ENCODE measurements at regions not wholly inside any gene's neighbourhood (a gene's known extent, or its start where the extent isn't known, plus 50 kb on each side); places are given as distances from the start of the nearest gene placed in this dataset.

DNA sequence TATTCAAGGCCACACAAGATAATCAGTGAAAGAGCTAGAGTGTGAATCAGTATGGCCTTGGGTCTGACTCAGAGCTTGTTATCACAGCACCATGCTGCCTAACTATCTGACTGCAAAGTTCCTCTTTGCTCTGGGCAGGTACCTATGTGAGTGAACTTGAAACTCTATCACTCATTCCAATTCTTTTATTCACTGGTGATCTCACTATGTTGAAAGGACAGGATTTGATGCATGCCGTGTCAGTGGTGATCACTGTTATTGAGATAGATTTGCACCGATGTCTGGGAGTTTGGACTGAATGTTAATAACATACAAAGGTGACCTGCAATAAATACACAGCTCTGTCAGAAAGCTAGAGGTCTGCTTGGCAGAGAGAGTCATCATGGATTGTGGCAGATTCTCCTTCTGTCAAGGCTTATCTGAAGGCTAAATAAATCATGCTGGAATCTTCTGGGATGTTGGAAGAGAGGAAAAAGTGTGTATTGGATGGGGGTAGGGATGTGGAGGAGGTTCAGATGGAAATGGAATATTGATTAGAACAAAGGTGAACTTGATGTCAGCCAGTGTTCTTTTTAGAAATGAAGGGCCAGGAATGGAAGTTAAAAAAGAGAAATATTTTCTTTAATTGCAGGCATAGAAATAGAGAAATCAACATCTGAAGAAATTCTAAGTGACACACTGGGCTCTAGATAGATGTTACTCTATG is 91.8 kb upstream of the TNC start:
- no peak for DNase-seq (ENCODE audit: low read depth)

DNA sequence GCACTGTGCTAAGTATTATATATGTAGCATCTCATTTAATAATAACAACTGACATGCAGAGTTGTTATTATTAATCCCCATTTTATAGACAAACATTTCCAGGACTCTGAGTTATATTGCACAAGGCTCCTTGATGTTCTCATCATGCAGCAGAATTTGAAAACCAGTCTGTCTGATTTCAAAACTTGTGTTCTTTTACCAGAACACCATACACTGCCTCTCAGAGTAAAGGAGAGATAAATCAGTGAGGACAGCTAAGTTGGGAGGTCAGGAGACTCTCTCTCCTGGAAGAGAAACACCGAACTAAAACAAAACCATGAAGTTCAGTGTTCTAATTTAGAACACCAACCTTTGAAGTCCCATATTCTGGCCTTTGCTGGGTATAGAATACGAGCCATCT is 92.7 kb upstream of the TNC start:
- no peak for DNase-seq (ENCODE audit: low read depth)

DNA sequence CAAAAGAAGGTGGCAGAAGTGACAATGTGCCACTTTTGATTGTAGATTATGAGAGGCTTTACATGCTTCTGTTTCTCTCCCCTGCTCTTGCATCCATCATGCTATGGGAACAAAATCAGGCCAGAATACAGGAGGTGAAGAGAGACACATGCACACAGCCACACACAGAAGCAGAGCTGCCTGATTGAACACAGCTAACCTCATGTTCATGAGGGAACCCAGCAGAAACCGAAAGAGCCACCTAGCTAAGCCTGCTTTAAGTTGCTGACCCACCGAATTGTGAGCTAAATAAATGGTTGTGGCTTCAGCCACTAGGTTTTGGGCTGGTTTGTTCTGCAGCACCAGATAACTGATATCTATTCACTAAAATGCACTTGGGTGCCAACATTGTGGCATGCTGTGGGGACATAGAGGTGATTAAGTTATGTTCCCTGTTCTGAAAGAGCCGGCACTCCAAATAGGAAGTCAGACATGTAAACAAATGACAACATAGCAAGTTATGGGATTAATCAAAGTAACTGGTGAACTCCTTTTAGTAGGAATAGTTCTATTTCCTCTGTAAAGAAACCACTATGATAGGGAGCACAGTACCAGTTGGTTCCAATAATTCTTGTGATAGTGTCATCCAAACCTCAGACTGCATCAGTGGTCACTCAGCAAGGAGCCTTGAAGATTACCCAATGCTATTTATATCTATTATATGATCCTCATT is 93.6 kb upstream of the TNC start:
- no peak for DNase-seq (ENCODE audit: low read depth)

DNA sequence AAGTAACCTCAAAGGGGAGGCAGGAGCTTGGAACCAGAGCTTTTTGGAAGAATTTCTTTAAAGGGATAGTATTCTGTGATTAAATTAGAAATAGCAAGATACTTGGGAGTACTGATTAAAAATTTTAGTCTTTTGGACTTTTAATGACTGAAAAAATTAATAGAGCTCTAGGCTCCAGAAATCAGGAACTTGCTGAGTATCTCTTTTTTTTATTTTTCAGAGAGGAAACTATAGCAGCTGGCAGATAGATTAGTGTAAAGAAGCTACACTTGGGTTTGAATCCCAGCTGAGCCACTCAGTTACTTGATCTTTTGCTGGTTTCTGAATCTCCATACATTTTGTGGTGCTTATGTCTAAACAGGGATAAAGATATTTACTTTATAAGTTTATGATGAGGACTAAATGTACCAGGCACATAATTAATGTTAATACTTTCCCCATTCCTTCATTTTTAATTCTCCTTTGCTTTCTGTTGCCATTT is 94.2 kb upstream of the TNC start:
- DNase-seq (ENCODE audit: low read depth): no peak

DNA sequence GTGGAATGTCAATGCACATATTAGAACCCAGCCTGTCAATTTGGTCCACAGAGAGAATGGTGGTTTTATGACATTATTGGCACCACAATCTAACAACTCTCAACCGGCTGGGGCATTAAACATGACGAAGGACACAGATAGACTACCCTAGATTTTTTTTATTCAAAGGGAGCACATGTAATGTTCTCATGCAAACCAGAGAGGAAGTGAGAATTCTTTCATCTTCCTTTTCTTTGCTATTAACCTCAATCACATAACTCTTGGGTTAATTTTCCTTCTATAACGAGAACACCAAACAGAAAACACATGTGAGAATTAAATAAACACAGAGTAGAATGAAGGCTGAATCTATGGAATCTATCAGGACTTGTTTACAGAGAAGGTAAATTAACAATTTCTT is 94.9 kb upstream of the TNC start:
- DNase-seq (ENCODE audit: low read depth): no peak

DNA sequence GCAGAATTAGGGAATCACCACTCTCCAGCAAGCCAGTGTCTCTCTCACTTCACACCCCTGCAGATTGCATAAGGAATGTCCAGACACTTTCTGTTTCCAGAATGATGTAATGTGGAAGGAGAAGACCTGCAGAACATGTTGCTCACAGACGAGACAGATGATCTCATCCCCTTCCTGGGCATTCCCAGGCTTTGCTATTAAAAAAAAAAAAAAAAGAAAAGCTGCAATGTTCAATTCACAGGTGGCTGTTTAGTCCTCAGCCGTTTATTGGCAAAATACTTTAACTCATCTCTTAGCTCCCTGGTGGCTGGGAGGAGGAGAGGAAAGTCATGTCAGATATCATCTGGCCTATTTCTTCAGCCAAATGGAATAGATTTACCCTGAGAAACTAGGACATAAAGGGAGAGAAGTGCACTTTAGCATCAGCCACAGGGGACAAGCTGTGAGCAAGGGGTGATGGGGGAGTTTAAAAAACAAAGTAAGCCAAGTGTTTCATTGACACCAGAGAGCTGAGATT is 95.9 kb upstream of the TNC start:
- DNase-seq (ENCODE audit: low read depth): no peak

DNA sequence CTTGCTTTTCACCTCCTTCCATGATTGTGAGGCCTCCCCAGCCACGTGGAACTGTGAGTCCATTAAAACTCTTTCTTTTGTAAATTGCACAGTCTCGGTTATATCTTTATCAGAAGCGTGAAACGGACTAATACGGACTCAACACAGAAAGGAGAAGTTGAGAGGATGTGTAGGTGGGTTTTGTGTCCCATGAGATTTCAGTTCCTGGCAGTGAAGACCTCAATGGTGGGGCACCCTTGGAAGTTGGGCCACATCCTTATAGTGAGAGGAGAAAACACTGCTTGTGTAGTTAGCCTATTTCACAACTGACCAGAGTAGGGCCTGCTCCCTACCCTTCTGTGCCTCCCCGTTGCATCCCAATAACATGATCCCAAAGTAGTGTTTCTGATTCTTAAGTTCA is 98.9 kb upstream of the TNC start:
- no peak for DNase-seq (ENCODE audit: low read depth)

DNA sequence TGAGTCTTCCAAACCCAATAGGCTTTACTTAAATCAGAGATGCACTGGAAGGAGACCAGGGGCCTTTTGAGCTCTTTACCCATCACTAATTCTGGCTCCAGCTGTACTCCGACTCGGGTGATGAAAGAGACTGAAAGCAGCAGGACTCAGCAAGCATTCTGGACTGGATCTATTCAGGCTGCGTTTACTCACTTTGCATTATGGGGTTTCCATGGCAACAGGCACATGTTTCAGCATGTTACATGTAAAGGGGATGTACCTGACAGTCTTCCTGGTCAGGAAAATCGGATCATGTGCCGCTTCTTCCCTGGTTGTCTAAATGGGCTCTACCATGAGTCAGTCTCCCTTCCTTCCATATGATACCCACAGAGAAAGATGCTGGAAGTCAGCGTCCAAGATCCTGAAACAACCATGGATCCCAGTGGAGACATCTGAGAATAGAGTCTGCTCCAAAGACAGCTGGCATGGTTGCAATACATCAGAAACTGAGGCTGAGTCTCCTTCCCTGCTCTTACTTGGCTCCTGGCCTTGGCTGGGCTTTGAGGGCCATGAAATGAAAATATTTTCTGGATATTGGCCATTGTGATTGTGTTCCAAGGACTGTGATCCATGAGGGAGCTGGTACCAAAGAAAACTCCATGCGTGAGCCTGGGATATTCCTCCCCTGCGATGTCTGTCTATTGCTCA is 102.5 kb upstream of the TNC start:
- no peak for DNase-seq (ENCODE audit: low read depth)

DNA sequence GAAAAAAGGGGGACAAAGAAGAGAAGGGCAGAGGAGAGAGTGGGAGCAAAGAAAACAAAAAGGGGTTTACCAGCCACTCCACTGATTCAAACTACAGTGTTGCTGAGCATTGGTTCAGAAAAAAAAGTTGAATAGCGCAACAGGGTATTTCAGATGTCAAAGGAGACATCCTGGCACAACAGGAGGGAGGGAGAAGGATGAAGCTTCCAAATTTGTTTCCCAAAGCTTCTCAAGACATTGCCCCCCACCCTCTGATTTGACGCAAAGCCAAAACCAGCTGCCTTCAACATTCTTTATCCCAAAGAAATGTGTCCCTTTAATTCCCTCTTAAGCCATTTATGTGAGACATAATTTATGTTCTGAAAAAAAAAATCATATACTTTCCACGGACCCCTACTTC is 105.5 kb upstream of the TNC start:
- no peak for DNase-seq (ENCODE audit: low read depth)

DNA sequence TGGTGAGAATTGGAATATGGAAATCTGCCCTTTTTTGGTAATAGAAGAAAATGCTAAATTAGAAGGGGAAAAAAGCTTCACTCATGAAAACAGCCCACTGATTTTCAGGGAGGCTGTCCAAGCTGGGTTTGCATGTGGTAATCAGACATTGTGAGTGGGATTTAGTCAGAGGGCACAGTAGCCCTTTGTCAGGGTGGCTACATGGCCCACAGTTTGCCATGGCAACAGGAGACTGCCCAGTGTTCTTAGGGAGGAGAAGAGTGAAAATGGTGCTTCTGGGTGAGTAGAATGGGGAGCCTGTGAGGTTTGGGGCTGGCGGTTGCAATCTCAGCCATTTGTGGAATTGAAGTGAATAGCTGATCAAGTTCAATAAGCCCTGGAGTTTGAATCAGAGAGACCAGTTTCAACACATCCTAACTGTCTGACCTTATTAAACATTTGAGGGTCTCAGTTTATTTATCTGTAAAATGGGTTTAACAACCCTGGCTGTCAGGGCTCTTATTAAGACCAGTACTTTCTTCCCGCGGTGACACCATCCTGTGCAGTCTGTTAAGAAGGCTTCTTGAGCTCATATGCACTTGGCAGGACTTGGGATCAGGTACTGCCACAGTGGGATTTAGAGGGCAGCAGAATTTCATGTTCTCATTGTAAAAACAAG is 107.6 kb upstream of the TNC start:
- no peak for DNase-seq (ENCODE audit: low read depth)

DNA sequence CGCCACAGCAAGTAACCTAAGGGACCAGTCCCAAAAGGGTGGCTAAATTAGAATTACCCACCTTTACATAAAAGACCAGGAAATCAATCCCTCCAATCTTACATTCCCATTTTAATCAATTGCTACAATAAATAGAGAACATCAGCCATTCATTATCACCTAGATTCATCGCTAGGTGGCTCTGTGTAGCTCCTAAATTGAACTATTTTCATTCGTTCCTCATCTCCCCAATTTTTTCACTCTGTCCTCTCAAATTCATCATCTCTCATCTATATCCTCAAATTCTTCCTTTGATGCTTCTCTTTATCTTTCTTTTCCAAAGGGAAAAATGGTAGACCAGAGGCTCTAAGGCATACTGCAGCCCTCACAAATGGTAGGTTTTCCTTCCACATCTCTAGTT is 108.2 kb upstream of the TNC start:
- DNase-seq (ENCODE audit: low read depth): no peak

DNA sequence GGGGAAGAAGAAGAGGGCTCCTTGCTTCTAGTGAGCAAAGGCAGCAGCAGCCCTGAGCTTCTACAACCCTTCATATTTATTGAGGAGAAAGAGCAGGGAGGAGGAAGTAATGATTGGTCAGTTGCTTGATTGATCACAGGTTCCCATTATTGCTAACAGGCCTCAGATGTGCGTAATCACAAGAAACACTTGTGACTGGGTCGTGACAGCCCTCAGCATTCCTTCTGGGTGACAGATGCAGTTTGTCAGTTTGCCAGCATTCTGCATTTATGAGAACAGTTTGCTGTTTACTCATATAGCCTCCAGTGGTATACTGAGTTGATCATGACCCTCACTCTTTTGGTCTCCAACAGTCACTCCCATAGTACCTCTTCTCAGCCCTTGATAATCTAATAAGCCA is 111.5 kb upstream of the TNC start:
- DNase-seq (ENCODE audit: low read depth): no peak

DNA sequence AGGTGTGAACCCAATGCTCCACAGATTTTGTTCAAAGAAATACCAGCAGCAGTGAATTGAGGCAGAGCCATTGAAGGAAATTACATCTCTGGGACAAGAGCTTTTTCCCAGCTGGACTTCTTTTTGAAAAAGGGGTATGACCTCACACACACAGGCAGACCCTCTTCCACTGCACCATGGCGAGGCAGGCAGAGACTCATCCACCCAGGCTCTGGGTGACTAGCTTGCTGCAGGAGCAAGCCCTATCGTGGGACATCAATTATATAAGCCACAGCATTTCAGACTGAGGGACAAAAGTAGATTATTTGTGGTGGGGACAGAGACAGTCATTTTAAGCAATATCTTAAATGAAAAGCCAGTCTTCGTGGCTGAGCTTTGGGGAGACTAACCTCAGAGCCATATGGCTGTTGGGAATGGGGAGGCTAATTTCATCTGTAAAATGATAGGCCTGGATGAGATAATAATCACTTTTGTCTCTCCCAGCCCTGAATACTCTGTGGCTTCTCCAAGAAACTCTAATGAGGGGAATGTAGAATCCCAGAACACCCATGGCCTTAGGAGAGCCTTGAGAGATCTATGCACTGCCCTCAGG is 113.1 kb upstream of the TNC start:
- no peak for DNase-seq (ENCODE audit: low read depth)

DNA sequence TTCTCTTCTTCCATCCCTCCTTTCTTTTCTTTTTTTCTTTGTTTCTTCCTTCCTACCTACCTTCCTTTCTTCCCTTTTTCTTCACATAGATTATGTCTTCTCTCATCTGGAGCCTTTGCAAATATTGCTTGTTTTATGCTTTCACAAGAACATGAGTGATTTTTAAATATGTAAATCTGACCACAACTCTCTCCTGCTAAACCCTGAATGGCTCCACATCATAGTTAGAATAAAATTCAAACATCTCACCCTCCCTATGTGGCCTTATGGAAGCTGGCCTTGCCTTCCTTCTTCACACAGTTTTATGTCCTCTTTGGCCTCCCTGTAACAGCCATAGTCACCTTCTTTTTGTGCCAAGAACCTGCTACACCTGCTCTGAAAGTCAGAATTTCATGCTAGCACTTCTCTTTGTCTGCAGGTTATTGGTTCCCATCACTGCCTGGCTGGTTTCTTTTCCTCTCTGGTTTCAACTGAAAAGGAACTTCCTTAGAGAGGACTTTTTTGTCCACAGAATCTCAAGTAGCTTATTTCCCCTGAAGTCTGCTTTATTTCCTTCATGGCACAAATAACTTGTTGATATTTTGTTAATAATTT is 114.3 kb upstream of the TNC start:
- no peak for DNase-seq (ENCODE audit: low read depth)

DNA sequence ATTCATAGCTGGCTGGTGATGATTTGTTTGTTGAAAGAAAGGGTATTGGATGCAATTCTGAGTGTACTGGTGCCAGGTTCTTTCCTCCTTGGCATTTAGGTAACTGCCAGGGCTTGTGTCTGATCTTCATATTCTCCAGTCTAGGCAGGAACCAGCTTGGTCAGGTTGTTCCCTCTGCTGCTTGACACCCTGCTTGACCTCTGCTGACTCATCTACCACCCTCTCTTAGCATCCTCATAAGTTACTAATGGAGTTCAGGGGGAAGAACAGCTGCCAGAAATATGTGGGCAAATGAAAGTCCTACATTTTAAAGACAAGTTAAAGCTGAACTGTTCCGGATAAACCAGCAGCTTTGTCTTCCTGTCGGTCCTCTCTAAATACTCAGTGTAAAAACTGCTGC is 116.1 kb upstream of the TNC start:
- DNase-seq (ENCODE audit: low read depth): peak; percentile 35

DNA sequence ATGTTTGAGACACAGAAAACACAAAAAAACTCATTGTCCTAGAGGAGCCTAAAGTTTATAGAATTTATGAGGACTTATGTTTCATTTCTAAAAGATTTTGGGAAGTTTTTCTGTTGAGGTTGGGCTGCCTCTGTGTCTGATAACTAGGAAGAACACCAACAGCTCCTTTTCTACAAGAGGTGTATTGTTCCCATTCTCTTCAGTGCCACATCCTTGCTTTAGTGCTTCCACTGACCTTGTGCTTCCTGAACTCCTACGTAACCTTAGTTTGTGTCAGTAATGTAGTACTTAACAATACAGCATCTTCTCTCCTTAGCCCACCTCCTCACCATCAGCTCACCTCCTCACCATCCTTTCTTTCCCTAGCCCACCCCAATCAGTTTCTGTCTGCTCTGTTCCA is 117.3 kb upstream of the TNC start:
- DNase-seq (ENCODE audit: low read depth): no peak

DNA sequence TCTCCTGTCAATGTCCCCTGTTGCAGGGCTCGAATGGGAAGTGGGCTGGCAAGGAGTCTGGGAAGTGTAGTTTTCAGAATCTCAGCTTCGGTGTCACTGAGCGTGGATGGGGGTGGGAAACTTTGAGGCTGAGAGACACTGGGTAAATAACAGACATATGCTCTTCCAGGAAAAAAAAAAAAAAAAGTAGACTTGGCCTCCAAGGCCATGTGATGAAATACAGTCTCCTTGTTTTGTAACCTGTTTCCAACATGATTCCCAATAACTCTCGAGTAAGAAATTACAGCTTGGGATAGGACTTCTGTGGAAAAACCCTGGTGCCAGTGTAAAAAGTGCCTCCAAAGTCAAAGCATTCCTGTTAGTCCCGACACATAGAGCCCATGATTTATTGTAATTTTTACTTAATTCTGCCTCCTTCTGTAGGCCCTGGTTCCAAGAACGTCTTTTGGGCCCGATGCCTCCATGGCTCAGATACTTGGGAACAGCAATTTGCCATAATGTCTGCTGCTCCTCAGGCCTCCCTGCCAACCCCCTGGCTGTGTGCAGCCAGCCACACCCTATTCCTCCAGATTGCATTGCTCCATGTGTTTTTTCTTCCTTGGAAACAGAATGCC is 119.5 kb upstream of the TNC start:
- DNase-seq (ENCODE audit: low read depth): no peak

DNA sequence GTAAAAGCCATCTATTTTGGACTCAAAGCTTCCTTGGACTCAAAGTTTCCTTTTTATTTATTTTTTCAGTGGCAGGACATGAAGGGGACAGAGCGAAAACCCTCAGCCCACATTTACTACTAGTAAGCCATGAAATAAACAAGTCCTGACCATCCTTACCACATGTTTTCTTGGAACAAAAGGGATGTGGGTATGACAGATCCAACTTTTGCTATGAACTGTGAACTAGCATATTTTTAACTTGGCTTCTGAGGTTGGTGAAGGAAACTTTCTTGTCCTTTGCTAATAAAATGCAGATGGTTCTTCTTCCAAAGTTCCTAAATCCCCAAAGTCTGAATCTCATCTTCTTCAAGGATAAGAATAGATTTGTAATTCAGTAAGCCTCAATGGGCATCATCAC is 122.7 kb upstream of the TNC start:
- no peak for DNase-seq (ENCODE audit: low read depth)

DNA sequence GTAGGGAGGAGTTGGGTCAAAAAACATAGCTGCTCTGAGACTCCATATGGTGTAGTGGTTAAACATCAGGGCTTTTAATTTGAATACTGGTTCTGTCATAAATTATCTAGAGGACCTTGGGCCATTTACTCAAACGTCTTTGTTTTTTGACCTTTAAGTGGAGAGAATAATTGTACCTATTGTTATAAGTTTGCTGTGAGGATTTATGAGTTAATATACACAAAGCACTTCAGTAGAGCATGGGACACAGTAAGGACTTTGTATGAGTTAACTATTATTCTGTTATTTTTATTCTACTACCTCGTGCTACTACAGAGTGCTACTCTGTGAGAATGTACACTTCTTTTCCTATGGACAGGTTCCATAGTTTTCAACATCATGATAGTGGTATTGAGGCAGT is 123.7 kb upstream of the TNC start:
- no peak for DNase-seq (ENCODE audit: low read depth)

DNA sequence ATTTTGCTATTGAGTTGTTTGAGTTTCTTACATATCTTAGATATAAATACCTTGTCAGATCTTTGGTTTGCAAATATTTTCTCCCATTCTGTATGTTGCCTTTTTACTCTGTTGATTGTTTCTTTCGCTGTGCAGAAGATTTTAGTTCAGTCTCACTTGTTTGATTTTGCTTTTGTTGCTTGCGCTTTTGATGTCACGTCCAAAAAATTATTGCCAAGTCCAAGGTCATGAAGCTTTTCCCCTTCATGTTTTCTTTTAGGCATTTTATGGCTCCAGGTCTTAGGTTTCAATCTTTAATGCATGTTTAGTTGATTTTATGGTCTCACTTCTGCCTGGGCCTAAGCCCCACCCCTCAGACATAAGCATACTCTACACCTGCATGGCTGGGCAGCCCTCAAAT is 131.5 kb upstream of the TNC start:
- DNase-seq (ENCODE audit: low read depth): no peak

DNA sequence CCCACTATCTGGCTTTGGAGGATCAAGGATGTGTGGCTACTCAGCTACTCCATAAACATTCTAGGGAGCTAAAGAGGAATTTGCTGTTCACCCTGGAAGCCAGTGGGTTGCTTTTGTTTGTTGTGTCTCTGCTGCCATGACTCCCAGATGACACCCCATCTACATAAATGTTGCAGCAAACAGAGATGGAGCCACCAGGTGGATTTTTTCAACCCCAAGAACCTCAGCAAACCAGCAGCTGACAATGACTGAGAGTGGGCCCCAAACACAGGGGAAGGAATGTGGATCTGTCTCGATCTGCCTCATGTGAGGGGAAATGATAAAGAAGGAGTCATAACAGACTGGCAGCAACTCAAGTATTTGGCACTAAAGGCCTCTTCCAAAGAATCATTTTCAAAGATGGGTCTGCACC is 132.7 kb upstream of the TNC start:
- peak; percentile 77 for DNase-seq (ENCODE audit: low read depth)

Data from HS-27A (cell line).